Fibroblast of skin of left biceps (primary cell): ENCODE measurements at regions not wholly inside any gene's neighbourhood (a gene's known extent, or its start where the extent isn't known, plus 50 kb on each side); places are given as distances from the start of the nearest gene placed in this dataset.
"Not testable (repeated sequence)": the region's sequence is repeated elsewhere in the genome, so short reads cannot be mapped to it uniquely, and the experiment has no call there.

Experiments
- DNase-seq, 2 experiments: peaks; one replicate each; pipeline ENCODE4 v3.0.0-alpha.2; 2013; ENCODE audit warnings: low read depth in 2 of 2

DNA sequence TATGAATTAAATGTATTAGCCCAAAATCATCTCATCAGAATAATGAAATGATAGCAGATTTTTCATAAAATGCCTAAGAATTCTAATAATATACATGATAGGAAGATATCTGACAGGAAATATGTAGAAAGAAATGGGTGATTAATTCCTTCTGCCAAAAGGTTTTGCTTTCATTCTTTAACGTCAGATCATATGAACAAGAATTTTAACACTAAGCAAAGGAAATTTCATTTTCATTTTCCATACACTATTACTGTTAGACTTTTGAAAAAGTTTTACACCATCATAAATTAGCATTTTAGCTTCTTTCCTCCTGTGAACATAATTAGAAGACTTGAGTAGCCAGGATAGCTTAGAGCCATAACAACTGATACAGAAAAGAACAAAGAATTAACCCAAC is 1099.9 kb downstream of the NSUN3 start:
- DNase-seq, result no peak

DNA sequence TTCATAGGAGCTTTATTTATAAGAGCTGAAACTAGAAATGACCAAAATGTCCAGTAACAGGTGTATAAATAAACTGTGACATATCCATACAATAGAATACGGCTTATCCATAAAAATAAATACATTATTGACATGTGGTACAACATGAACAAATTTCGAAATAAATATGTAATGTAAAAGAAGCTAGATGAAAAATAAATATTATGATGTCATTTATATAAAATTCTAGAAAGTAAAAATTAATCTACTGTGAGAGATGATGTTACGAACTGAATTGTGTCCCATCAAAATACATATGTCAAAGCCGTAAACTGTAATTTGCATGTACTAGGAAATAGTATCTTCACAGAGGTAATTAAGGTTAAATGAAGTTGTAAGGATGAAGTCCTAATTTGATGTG is 1104.9 kb downstream of the NSUN3 start:
- DNase-seq, result no peak

DNA sequence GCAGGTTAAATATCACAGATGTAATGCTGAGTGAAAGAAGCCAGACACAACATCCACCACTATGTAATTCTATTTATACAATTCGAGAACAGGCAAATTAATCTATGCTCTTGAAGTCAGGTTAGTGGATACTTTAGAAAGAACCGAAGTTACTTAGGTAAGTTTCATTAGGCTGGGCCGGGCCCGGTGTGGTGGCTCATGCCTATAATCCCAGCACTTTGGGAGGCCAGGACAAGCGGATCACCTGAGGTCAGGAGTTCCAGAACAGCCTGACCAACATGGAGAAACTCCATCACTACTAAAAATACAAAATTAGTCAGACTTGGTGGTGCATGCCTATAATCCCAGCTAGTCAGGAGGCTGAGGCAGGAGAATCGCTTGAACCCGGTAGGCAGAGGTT is 1105.7 kb downstream of the NSUN3 start:
- no peak for DNase-seq

DNA sequence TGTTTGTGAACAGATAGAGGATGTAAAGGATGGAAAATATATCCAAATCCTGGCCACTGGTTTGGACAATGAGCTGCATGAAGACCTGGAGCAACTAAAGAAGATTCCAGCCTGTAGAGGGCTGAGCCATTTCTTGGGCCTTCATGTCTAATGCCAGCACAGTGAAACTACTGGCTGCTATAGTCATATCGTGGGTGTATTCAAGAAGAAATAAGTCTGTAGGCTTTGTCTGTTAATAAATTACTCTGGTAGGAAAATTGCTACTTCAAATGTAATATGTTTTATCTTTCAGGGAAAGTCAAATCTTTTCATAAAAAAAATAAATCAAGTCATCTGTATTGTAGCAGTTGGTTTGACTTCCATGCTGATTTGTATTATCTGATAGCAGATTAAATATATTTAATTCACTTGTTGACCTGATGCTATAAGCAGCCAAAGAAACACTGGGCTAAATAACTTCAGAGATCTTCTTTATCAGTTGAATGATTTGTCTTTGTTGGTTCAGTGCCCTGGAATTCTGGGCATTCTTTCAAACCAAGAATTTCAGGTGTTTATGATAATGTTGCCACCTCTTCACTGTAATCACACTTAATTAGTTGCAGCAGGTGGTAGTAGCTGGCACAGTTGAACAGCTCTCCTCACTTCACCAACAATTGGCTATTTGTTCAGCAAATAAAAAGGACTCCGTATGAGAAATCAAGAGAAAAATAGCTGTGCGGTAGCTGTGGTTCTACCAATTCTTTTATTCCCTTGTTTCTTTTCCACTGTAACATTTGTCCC is 1109.5 kb downstream of the NSUN3 start:
- no peak for DNase-seq

DNA sequence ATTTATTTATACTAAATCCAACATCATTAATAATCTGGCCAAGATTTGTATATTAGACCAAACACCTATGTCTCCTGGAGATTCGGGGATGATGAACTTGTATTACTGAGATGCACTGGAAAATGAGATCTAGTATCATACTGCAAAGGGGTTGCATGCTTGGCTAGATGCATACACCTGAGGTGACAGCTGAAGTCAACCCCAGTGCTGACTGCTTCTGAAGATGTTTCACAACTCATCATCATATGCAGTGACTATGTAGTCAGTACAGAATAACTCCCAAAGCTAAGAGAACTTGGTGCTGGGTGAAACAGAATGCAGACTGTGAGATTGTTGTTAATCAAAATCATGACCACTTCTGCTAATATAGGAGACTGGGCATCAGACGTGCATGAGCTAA is 1114.2 kb downstream of the NSUN3 start:
- no peak for DNase-seq

DNA sequence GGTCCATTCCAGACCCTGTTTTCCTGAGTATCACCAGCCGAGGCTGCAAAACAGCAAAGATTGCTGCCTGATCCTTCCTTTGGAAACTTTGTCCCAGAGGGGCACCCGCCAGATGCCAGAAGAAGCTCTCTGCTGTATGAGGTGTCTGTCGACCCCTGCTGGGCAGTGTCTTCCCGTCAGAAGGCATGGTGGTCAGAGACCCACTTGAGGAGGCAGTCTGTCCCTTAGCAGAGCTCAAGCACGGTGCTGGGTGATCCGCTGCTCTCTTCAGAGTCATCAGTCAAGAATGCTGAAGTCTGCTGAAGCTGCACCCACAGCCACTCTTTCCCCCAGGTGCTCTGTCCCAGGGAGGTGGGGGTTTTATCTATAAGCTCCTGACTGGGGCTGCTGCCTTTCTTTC is 1121.2 kb downstream of the NSUN3 start:
- DNase-seq, result no peak

DNA sequence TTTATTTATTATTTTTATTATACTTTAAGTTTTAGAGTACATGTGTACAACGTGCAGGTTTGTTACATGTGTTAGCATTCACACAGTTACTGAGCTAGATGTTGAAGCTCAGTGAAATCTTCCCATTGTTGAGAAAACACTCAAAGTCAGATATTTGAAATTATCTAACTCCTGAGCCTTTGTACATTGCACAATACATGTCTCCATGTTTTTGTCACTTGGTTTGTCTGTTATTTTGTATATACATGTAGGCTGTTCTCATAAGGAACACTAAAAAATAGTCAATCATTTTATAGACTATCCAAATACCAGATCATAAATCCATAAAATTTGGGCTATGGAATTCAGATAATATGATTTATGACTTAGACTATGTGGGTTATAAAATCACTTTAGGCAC is 1126.5 kb downstream of the NSUN3 start:
- DNase-seq, result no peak

DNA sequence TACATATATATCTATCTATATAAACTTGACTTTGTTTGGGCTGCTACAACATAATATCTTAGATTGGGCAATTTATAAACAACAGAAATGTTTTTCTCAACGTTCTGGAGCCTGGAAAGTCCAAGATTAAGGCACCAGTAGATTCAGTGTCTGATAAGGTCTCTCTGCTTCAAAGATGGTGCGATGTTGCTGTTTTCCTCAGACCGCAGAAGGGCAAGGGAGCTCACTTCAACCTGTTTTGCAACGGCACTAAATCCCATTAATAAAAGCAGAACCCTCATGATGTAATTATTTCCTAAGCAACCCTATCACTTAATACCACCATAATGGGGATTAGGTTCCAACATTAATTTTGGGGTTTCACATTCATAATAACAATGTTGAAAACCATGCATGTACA is 1134.8 kb downstream of the NSUN3 start:
- no peak for DNase-seq

DNA sequence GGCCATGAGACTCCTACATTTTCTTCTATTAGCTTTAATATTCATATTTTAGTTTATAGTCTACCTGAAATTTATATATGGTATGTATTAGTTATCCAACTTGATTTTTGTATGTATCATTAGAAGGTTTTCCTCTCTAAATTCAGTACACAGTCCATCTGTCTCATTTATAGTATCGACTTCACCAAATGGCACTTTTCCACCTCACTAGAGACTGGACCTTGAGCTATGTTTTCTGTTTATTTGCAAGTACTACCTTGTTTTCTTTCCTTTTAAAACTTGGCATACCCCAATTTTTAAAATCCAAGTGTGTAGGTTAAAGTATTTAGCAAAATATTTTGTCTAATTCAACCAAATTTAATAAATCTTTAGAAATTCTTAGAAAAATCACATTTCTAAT is 1137.5 kb downstream of the NSUN3 start:
- DNase-seq, result no peak

DNA sequence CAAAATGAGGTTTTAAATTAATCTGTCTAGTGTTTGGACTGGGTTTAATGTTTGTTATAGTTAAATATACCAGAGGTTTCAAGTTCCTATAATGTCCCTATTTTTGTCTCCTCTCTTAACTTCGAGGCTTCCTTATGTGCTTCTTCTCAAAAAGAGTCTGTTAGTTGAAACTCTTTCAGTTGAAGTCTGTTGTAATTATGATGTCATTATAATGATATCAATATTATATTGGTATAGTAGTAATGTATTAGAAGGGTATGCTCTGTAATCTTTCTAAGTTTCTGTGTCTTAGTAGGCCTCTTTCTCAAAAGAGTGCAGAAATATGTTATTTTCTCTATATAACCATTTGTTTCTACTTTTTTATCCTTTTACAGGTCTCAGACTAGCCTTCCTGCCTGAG is 1148.0 kb downstream of the NSUN3 start:
- no peak for DNase-seq

DNA sequence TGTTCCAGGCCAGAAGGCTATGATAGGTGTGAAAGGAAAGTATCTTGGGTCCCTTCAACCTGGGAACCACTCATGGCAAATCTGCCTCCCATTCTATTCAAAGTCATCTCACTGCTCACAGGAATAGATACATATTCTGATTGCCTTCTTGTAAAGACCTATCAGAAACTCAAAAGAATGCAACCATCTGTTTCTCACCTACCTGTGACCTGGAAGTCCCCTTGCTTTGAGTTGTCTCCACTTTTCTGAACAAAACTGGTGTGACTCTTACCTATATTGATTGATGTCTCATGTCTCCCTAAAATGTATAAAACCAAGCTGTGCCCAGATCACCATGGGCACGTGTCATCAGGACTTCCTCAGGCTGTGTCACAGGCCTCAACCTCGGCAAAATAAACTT is 1149.3 kb downstream of the NSUN3 start:
- DNase-seq, result no peak

DNA sequence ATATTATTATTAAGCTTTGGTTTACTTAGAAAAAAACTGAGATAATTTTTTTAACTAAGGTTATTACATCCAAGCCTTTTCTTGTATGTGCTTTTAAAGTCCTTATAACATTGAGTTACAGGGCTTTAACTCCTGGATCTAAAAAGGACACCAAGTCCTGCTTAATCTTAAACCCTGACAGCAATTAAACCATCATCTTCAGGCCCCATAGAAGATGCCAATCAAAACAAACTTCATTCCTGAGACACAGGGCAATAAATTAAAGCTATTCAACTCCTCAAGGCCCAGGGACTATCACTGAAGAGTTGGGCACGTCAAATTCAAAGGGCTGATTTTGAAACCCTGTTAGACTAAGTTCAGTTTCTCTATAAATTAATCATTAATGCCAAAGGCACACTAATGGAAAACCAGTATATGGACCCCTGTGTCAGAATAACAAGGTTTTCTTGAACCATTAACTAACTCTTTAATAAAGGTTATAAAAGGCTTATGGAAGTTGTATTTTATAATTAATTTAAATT is 1152.6 kb downstream of the NSUN3 start:
- no peak for DNase-seq

DNA sequence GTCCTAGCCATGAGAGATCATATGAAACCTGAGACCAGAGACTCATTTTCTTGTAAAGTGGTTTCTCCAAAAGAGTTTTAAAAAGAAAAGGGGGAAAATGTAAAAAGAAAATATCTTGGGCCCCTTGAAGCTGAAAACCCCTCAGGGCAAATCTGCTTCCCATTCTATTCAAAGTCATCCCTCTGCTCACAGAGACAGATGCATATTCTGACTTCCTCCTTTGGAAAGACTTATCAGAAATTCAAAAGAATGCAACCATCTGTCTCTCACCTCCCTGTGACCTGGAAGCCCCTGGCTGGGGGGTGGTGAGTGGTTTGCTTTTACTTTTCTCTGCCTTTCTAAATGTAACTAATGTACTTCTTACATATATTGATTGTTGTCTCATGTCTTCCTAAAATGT is 1154.8 kb downstream of the NSUN3 start:
- no peak for DNase-seq

DNA sequence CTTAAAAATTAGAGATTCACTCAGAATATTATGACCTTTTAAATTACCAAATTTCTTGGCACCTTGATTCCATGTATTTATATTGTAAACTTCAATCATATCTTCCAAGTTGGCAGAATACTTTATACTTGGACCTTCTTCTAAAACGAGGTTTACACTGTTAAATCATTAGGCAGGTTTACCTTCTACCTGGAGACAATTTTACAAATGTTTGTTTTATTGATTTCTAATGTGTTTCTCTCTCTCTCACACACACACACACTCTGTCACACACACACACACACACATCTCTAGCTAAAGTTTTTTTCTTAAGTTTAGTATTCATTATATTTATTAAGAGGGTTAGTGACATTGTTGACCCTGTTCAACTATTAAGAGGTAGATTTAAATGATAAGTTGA is 1155.6 kb downstream of the NSUN3 start:
- no peak for DNase-seq

DNA sequence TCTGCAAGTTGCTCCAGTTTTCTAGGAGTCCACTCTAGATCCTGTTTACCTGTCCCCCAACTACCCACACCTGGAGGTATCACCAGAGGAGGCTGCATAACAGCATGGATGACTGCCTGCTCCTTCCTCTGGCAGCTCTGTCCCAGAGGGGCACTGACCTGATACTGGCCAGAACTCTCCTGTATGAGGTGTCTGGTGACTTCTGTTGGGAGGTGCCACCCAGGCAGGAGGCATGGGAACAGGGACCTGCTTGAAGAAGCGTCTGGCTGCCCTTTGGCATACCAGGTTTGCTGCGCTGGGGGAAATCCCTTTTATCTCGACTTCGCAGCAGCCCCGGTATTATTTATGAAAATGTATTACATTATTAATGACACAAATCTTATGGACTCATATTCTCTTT is 1163.6 kb downstream of the NSUN3 start:
- no peak for DNase-seq

DNA sequence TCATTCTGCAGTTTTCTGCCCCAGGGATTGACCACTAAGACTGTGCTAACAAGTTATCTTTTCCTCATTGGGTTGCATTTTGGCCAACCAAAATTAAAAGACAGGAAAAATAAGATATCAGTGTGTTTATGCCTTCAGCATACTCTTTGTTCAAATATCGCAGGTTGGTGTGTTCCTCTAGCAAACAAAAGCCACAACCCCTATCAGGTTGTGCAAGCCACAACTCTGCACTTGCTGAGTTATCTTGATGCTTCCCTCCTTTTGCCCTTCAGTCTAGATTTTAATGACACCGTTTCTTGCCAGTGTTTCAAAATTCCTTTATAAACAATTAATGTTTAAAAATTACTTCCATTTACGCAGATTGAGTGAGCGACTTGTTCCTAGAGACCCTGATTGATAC is 1164.2 kb downstream of the NSUN3 start:
- DNase-seq, result no peak

DNA sequence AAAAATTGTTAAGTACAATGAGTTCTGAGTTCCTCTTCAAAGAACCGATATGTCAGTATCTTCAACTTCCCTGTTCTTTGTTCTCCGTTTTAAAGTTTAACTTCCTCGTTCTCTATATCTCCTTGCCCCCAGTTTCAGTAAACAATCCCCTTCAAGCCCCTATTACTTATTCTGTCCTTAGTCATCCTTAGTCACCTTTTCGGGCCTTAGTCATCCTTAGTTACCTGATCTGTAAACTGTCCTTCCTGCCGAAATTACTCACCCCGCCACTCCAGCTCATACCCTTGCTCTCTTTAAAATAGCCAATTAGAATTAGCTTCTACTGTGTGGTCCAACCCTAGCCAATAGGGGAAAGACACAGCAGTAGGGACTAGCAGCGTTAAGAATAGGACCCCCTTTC is 1165.6 kb downstream of the NSUN3 start:
- no peak for DNase-seq

DNA sequence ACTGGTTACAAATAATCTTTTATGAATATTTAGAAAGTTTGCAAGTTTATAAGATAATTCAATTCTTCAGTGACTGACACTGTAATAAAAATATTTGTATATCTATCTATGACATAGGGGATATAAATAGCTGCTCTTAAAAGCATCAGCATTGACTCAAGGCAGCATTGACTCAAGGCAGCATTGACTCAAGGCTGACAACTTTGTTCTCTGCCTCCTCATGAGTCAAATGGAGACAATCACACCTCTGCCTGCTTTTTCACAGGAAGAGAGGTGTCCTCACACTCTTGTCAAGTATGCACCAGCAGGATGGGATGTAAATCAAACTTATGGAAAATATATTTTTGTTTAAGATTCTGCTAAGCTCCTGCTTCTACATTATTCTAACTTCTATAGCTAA is 1173.1 kb downstream of the NSUN3 start:
- no peak for DNase-seq

DNA sequence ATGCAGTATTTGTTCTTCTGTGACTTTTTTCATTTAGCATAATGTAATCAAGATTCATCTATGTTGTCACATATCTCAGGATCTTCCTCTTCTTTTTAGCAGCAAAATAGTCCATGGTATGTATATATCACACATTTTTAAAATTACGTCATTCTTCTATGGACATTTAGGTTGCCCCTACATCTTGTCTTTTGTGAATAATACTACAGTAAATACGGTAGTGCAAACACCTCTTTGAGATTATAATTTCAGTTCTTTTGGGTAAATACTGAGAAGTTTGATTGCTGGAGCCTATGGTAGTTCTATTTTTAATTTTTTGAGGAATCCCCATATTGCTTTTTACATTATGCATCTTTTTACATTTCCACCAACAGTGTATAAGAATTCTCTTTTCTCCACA is 1174.9 kb downstream of the NSUN3 start:
- no peak for DNase-seq

DNA sequence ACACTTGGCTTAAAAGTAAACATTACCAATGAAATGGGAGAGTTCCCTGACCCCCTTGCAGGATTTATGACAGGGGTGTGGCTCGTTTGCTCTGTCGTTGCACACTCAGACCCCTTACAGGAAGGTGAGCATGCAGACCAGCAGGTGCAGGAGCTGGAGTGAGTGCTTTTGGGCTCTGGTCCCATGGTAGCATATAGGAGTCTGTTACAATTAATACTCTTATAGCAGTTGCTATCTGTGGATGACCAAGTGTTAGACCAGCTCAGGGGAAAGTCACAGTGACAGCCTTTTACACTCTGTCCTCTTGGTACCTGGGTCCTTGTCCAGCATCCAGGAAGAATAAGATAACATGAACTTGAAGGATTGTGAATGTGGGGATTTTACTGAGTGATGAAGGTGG is 1177.5 kb downstream of the NSUN3 start:
- no peak for DNase-seq

DNA sequence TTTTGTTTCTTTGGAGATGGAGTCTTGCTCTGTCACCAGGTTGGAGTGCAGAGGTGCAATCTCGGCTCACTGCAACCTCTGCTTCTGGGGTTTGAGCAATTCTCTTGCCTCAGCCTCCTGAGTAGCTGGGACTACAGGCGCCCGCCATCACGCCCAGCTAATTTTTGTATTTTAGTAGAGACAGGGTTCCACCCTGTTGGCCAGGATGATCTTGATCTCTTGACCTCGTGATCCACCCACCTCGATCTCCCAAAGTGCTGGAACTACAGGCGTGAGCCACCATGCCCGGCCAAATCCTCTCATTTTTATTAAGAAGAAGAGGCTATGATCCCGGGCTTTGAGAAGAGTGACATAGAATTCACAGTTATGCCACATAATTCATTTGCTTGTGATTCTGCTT is 1178.4 kb downstream of the NSUN3 start:
- not testable (repeated sequence) for DNase-seq

DNA sequence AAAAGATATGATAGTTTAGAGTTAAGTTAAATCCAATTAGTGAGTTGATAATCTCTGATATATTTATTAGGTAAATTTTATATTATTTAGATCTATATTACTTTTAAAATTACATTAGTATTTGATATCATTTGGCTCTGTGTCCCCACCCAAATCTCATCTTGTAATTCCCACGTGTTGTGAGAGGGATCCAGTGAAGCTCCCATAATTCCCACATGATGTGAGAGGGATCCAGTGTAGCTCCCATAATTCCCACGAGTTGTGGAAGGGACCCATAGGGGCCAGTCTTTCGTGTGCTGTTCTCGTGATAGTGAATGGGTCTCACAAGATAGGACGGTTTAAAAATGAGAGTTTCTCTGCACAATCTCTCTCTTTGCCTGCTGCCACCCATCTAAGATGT is 1183.6 kb downstream of the NSUN3 start:
- DNase-seq, result no peak

DNA sequence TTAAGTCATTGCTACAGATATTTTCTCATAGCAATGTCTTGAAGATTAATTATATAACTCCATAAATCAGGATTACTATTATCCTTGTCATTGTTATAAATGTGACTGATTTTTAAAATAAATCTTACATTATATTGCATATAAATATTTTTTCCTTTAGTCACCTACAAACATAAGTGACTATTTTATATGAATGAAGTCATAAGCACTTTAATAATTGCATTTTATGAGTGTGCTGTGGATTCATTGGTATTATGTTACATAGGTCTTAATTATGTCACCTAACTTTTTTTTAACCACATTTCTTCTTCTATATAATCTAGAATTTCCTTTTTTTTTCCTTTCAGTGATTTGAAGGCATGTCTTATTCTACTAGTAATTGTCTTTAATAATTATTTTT is 1191.2 kb downstream of the NSUN3 start:
- no peak for DNase-seq

DNA sequence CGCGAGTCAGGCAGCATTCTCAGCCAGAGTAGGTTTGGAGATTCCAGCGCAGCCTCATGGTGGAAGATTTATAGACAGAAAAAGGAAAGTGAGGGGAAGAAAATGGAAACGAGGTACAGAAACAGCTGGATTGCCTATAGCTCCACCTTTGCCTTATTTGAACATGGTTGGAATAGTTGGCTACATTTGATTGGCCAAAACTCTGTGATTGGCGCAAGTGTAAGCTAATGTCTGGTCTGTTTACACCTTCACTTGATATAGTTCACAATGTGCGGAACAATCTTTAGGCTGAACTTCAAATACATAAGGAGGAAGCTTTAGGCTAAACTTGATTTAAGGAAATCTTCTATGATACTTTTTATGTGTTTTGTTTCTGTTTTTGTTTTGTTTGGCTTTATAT is 1191.9 kb downstream of the NSUN3 start:
- no peak for DNase-seq
